ENCODE measurements at regions not wholly inside any gene's neighbourhood (a gene's known extent, or its start where the extent isn't known, plus 50 kb on each side); places are given as distances from the start of the nearest gene placed in this dataset.

- TF ChIP-seq TAF1 (IDR thresholded peaks at IDR 0.05; ENCODE audit: borderline replicate concordance, insufficient read depth, low read length) (no peak), POLR2AphosphoS5 (IDR thresholded peaks at IDR 0.05; ENCODE audit: low read depth, low read length) (no peak), REST (IDR thresholded peaks at IDR 0.05; ENCODE audit: insufficient read depth in 1 of 2, low read depth in 2 of 2, low read length in 2 of 2) (no peak)
Measured at GRCh38 chr3:74409066-74409465, 205.4 kb downstream of the CNTN3 start.

Data from PFSK-1 (cell line).